Endothelial cell of umbilical vein (primary cell): ENCODE measurements at regions not wholly inside any gene's neighbourhood (a gene's known extent, or its start where the extent isn't known, plus 50 kb on each side); places are given as distances from the start of the nearest gene placed in this dataset.

ENCODE experiments used
- BruUV-seq: library from RNA; stranded (reverse); fragments of 400-500 nt; replicated peaks from 2 replicates; lab custom pipeline; 2021; lab: Mats Ljungman, UMichigan
- CTCF ChIA-PET: fragments of 300-600, 350-600 bp; sonication (Branson Sonifier 250); formaldehyde crosslinking; loops from one replicate; lab custom pipeline; 2021; ENCODE audit warnings: antibody characterized with exemption, inconsistent platforms; lab: Charles Lee
- POLR2A ChIA-PET: fragments of 300-600, 350-600 bp; sonication (Branson Sonifier 250); formaldehyde crosslinking; loops from one replicate; lab custom pipeline; 2021; ENCODE audit warnings: antibody characterized with exemption, inconsistent platforms; lab: Charles Lee
- DNase-seq: peaks from one replicate; pipeline ENCODE4 v3.0.0-alpha.2; 2011; ENCODE audit warnings: low read depth, low spot score
- FAIRE-seq: peaks from 2 replicates; lab custom pipeline; 2011; peaks lifted over from hg19 to GRCh38; lab: Jason Lieb, UNC
- H2AFZ ChIP-seq: 2 replicates; pipeline ENCODE4 v1.6.0; 2012; ENCODE audit warnings: low read depth, low read length, control low read depth, inconsistent platforms
- H3K27ac ChIP-seq: 2 replicates; pipeline ENCODE4 v1.5.1; 2011; ENCODE audit warnings: low read depth, mild to moderate bottlenecking, control low read depth, low read length, moderate library complexity; ENCODE audit not compliant: insufficient read depth
- H3K27me3 ChIP-seq, 2 experiments: 2 replicates each; pipeline versions ENCODE4 v1.6.0 to v1.6.1; 2011; ENCODE audit warnings: low read length in 2 of 2, mixed read lengths in 1 of 2; ENCODE audit not compliant: control insufficient read depth in 2 of 2, insufficient read depth in 2 of 2
- H3K36me3 ChIP-seq, 2 experiments: 2 replicates in 1 of 2; 3 replicates in 1 of 2; pipeline ENCODE4 v1.5.1; 2011; ENCODE audit warnings: low read length in 2 of 2, mild to moderate bottlenecking in 1 of 2, moderate library complexity in 1 of 2; ENCODE audit not compliant: control insufficient read depth in 2 of 2, insufficient read depth in 2 of 2; ENCODE audit errors: extremely low read depth in 1 of 2
- H3K4me1 ChIP-seq: 3 replicates; pipeline ENCODE4 v1.5.1; 2011; ENCODE audit warnings: mild to moderate bottlenecking, low read length; ENCODE audit not compliant: control insufficient read depth, insufficient read depth; ENCODE audit errors: extremely low read depth
- H3K4me2 ChIP-seq: 2 replicates; pipeline ENCODE4 v1.6.1; 2011; ENCODE audit warnings: low read length, control low read depth, mixed read lengths; ENCODE audit not compliant: insufficient read depth
- H3K4me3 ChIP-seq, 3 experiments: fragments of 200-600 bp in 1 of 3; sonication (generic), shearing (Covaris generic) in 1 of 3; replicated peaks in 1 of 3; 2 replicates each; pipeline ENCODE4 v1.5.1; 2011 to 2016; ENCODE audit warnings: control low read depth in 3 of 3, low read length in 3 of 3, mild to moderate bottlenecking in 2 of 3, inconsistent platforms in 1 of 3, low read depth in 1 of 3, moderate library complexity in 1 of 3; ENCODE audit not compliant: insufficient read depth in 1 of 3
- H3K79me2 ChIP-seq: 2 replicates; pipeline ENCODE4 v1.6.0; 2012; ENCODE audit warnings: low read length, inconsistent platforms; ENCODE audit not compliant: control insufficient read depth, insufficient read depth
- H3K9ac ChIP-seq: replicated peaks from 2 replicates; pipeline ENCODE3; 2011; ENCODE audit warnings: low read length, control low read depth; ENCODE audit not compliant: insufficient read depth; ENCODE audit errors: extremely low read depth
- H3K9me1 ChIP-seq: replicated peaks from 3 replicates; pipeline ENCODE4 v1.6.0; 2011; ENCODE audit warnings: mild to moderate bottlenecking, low read length; ENCODE audit not compliant: control insufficient read depth, insufficient read depth; ENCODE audit errors: extremely low read depth
- H3K9me3 ChIP-seq: replicated peaks from 2 replicates; pipeline ENCODE4 v1.5.1; 2012; ENCODE audit warnings: low read length, inconsistent platforms; ENCODE audit not compliant: control insufficient read depth, insufficient read depth
- H4K20me1 ChIP-seq: replicated peaks from 2 replicates; pipeline ENCODE3; 2011; ENCODE audit warnings: mild to moderate bottlenecking, low read length; ENCODE audit not compliant: control insufficient read depth, insufficient read depth; ENCODE audit errors: extremely low read depth
- EZH2 ChIP-seq: IDR thresholded peaks from 2 replicates; pipeline ENCODE4 v1.6.1; 2012; ENCODE audit warnings: borderline replicate concordance, low read depth, mild to moderate bottlenecking, moderate library complexity, low read length, inconsistent platforms; ENCODE audit not compliant: severe bottlenecking
- FOS ChIP-seq: IDR thresholded peaks from 2 replicates; pipeline ENCODE4 v1.6.1; 2011; ENCODE audit warnings: mild to moderate bottlenecking, low read length, moderate library complexity, borderline replicate concordance; ENCODE audit not compliant: insufficient read depth
- GATA2 ChIP-seq: IDR thresholded peaks from 2 replicates; pipeline ENCODE4 v1.7.0; 2011; ENCODE audit warnings: low read depth, mild to moderate bottlenecking, moderate library complexity, mixed read lengths, low read length; ENCODE audit not compliant: insufficient read length, insufficient read depth
- POLR2A ChIP-seq: IDR thresholded peaks from 2 replicates; pipeline ENCODE4 v1.6.1; 2012; ENCODE audit warnings: low read depth, mild to moderate bottlenecking, control low read depth, low read length
- POLR2AphosphoS5 ChIP-seq: IDR thresholded peaks from 2 replicates; pipeline ENCODE4 v1.6.1; 2012; ENCODE audit warnings: low read depth, mild to moderate bottlenecking, control low read depth, low read length, moderate library complexity; ENCODE audit not compliant: insufficient read depth
- dilution Hi-C: fragments of 300-500 bp; cut with MboI; formaldehyde crosslinking; loops from one replicate; pipeline ENCODE4 v1.15.0; 2019; ENCODE audit warnings: low sequenced_read_pairs; ENCODE audit not compliant: extremely low pct_ligation_motif_present
- intact Hi-C: fragments of 100-400 bp; cut with micrococcal nuclease; formaldehyde crosslinking; loops from one replicate; pipeline ENCODE4 v1.10.0; 2022
- TF ChIP-seq, protein P1 (sequence below): IDR thresholded peaks from 2 replicates; pipeline ENCODE4 v1.6.1; 2011; ENCODE audit not compliant: insufficient read depth, insufficient read length

DNA sequence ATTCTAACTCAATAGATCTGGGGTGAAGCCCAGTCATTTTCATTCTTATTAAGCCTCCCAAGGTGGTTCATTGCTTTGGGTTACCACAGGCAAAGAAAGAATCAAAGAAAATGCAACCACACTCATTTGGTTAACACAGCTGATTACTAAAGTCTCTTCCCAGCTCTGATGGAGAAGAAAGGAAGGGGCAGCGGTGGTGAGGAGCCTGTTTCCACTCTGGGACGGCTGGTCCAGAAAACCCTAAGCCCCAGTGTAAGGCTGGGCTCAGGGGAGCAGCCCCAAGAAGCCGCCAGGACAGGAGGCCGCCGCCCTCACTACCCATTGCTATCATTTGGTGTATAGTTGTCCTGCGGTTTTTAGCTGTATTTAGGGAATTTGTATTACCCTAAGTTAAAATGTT lies 226.9 kb downstream of the CD83 start:
- no peaks in the 10 kb centered on the region for H3K9me3 ChIP-seq
- no peaks in the 10 kb centered on the region for H3K27me3 ChIP-seq
- H4K20me1 ChIP-seq, result no peaks in the 10 kb centered on the region
- ChIA-PET CTCF (no interaction called here), POLR2A (no interaction called here)
- H3K79me2 ChIP-seq, result no peaks in the 10 kb centered on the region
- no peaks in the 10 kb centered on the region for H3K4me1 ChIP-seq
- FAIRE-seq (no peak), DNase-seq (no peak)
- no peak overlapping the region for H3K4me3 ChIP-seq
- dilution Hi-C loops, result no loop called here
- no TSS peak for BruUV-seq
- H3K9ac ChIP-seq, result no peak overlapping the region
- H2AFZ ChIP-seq, result no peak overlapping the region
- TF ChIP-seq POLR2AphosphoS5 (no peak), FOS (no peak), EZH2 (no peak)
- no peaks in the 10 kb centered on the region for H3K36me3 ChIP-seq
- H3K27ac ChIP-seq, result no peak overlapping the region
- H3K9me1 ChIP-seq, result no peaks in the 10 kb centered on the region
- no peak overlapping the region for H3K4me2 ChIP-seq
- intact Hi-C loops, result no loop called here

DNA sequence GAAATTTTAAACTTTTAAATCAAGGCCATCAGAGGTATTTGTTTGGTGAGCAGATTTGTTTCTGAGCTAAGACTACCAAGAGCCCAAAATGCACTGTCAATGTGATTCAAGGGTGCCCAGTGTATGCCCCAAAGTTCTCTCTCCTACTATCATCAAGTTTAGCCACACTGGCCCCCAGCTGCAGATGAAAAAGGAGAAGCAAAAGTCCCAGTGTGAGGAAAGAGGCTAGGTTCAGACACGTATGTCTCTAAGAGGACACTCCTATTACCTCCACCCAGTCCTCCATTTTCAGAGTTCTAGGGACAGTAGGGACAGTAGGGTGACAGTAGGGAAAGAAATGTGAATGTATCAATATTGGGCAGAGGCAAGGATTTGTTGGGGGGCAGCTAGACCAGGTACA lies 230.8 kb downstream of the CD83 start:
- Histone ChIP-seq H3K27ac (no peak overlapping the region), H3K79me2 (no peaks in the 10 kb centered on the region), H2AFZ (no peak overlapping the region), H3K4me3 (no peak overlapping the region), H3K9me3 (no peaks in the 10 kb centered on the region), H3K4me1 (no peaks in the 10 kb centered on the region), H3K9me1 (no peaks in the 10 kb centered on the region), H3K4me2 (no peak overlapping the region), H4K20me1 (no peaks in the 10 kb centered on the region), H3K9ac (no peak overlapping the region), H3K27me3 (no peaks in the 10 kb centered on the region), H3K36me3 (no peaks in the 10 kb centered on the region)
- FAIRE-seq (no peak), DNase-seq (no peak)
- intact Hi-C loops (no loop called here), dilution Hi-C loops (no loop called here)
- ChIA-PET CTCF (no interaction called here), POLR2A (no interaction called here)
- BruUV-seq, result no TSS peak
- TF ChIP-seq, protein P1, sequence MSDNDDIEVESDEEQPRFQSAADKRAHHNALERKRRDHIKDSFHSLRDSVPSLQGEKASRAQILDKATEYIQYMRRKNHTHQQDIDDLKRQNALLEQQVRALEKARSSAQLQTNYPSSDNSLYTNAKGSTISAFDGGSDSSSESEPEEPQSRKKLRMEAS, result no peak
- no peak for TF ChIP-seq POLR2A
- no peak for TF ChIP-seq FOS
- TF ChIP-seq GATA2, result no peak
